Heart left ventricle (tissue), 13 donors: ENCODE measurements at regions not wholly inside any gene's neighbourhood (a gene's known extent, or its start where the extent isn't known, plus 50 kb on each side); places are given as distances from the start of the nearest gene placed in this dataset.

ENCODE experiments used
- POLR2A ChIP-seq, 2 donors: fragments of 450-650 bp; IDR thresholded peaks; one replicate each; pipeline ENCODE4 v1.6.1; 2017; ENCODE audit warnings: antibody characterized with exemption in 2 of 2, mild to moderate bottlenecking in 2 of 2, moderate library complexity in 2 of 2
- TF ChIP-seq, protein P1 (sequence below), 12 donors: fragments of 200-600 bp; sonication (generic) in 4 of 12; IDR thresholded peaks; one replicate each; pipeline versions ENCODE4 v1.5.0 to v1.8.0; 2018 to 2022; ENCODE audit warnings: antibody characterized with exemption in 12 of 12, mild to moderate bottlenecking in 5 of 12
- donor health status: ischemic (EF 13 %, LVEDD 7.1; RV severe dilation, severe dysfunction).
- donor health status: DM: no; HTN: yes; CAD: no.
- donor health status: DM: no; HTN: no; CAD: no.
- donor health status: ischemic (EF 25% LVEDD 6.9; RV normal size, moderate dysfunction).
- donor health status: ischemic (EF 25% LVEDD 5.7; RV mildly dilated, moderate dysfunction).
- donor health status: ischemic (EF 35%, LVEDD 5.7; RV mildly dilated, moderate dysfunction).
- donor health status: nonischemic (EF 11% LVEDD 7.7; RV severe dilation, severe dysfunction).
- donor health status: DM: yes; HTN: yes; CAD: no.
- donor health status: PGD.
- donor health status: ischemic (EF 29% LVEDD 5.4; RV normal size, mild dysfunction).
- donor health status: nonischemic (EF 23%, LVEDD 6.1; RV moderate dilation, normal function).

GRCh38 chr11:110883256-110883655 is 171.0 kb upstream of the ARHGAP20 start:
- TF ChIP-seq, protein P1, sequence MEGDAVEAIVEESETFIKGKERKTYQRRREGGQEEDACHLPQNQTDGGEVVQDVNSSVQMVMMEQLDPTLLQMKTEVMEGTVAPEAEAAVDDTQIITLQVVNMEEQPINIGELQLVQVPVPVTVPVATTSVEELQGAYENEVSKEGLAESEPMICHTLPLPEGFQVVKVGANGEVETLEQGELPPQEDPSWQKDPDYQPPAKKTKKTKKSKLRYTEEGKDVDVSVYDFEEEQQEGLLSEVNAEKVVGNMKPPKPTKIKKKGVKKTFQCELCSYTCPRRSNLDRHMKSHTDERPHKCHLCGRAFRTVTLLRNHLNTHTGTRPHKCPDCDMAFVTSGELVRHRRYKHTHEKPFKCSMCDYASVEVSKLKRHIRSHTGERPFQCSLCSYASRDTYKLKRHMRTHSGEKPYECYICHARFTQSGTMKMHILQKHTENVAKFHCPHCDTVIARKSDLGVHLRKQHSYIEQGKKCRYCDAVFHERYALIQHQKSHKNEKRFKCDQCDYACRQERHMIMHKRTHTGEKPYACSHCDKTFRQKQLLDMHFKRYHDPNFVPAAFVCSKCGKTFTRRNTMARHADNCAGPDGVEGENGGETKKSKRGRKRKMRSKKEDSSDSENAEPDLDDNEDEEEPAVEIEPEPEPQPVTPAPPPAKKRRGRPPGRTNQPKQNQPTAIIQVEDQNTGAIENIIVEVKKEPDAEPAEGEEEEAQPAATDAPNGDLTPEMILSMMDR (IDR thresholded peaks at IDR 0.05) = no peak
- no peak for TF ChIP-seq POLR2A (IDR thresholded peaks at IDR 0.05)
